GM12878 (cell line): ENCODE measurements at regions not wholly inside any gene's neighbourhood (a gene's known extent, or its start where the extent isn't known, plus 50 kb on each side); places are given as distances from the start of the nearest gene placed in this dataset.

Source experiments
- ATAC-seq: fragments of 200-7000 bp; cut with Tn5 transposase; 3 replicates; pipeline ENCODE4 v1.9.1; 2020; ENCODE audit warnings: mild to moderate bottlenecking, moderate library complexity
- BruUV-seq: library from RNA; stranded (reverse); fragments of 400-500 nt; replicated peaks from 2 replicates; lab custom pipeline; 2021; lab: Mats Ljungman, UMichigan
- CTCF ChIA-PET: fragments of 300-600 bp; sonication (Branson Sonifier 250); formaldehyde crosslinking; extraction: SDS; loops from one replicate; lab custom pipeline; 2021; ENCODE audit warnings: inconsistent platforms; lab: Yijun Ruan, JAX
- POLR2A ChIA-PET: fragments of 350-600 bp; formaldehyde crosslinking; extraction: SDS; loops from one replicate; lab custom pipeline; 2021; ENCODE audit warnings: inconsistent platforms; lab: Charles Lee
- RAD21 ChIA-PET: fragments of 300-600 bp; sonication (Branson Sonifier 250); formaldehyde crosslinking; loops from one replicate; lab custom pipeline; 2023; ENCODE audit warnings: antibody characterized with exemption; ENCODE audit not compliant: unreplicated experiment; lab: Charles Lee
- SMC1A ChIA-PET: fragments of 300-600 bp; sonication (Branson Sonifier 250); formaldehyde crosslinking; loops from one replicate; lab custom pipeline; 2023; ENCODE audit not compliant: unreplicated experiment, uncharacterized antibody; lab: Charles Lee
- DNase-seq: peaks from one replicate; pipeline ENCODE4 v3.0.0-alpha.2; 2011; ENCODE audit warnings: low read depth, low spot score
- FAIRE-seq: peaks from 3 replicates; lab custom pipeline; 2011; peaks lifted over from hg19 to GRCh38; lab: Jason Lieb, UNC
- H2AFZ ChIP-seq: 2 replicates; pipeline ENCODE4 v1.6.0; 2011; ENCODE audit warnings: low read depth, low read length, control low read depth; ENCODE audit not compliant: control insufficient read depth
- H3K27ac ChIP-seq: 2 replicates; pipeline ENCODE4 v1.5.1; 2011; ENCODE audit warnings: control low read depth; ENCODE audit not compliant: control insufficient read depth, insufficient read depth
- H3K27me3 ChIP-seq, 2 experiments: replicated peaks in 1 of 2; 2 replicates each; pipeline versions ENCODE4 v1.6.0 to v1.6.1; 2011; ENCODE audit warnings: low read length in 1 of 2; ENCODE audit not compliant: control insufficient read depth in 2 of 2, insufficient read depth in 2 of 2
- H3K36me3 ChIP-seq, 2 experiments: 2 replicates each; pipeline ENCODE4 v1.5.1; 2011; ENCODE audit warnings: low read length in 1 of 2; ENCODE audit not compliant: control insufficient read depth in 2 of 2, insufficient read depth in 2 of 2
- H3K4me1 ChIP-seq: 2 replicates; pipeline ENCODE4 v1.6.1; 2011; ENCODE audit warnings: mild to moderate bottlenecking, low read length, moderate library complexity, mixed read lengths; ENCODE audit not compliant: control insufficient read depth, insufficient read depth
- H3K4me2 ChIP-seq: 2 replicates; pipeline ENCODE4 v1.6.0; 2011; ENCODE audit warnings: control low read depth; ENCODE audit not compliant: control insufficient read depth, insufficient read depth
- H3K4me3 ChIP-seq: fragments of 200-600 bp; sonication (generic); 2 replicates; pipeline ENCODE4 v1.5.1; 2016
- H3K79me2 ChIP-seq: 2 replicates; pipeline ENCODE4 v1.6.0; 2011; ENCODE audit warnings: low read length; ENCODE audit not compliant: control insufficient read depth, insufficient read depth
- H3K9ac ChIP-seq: 2 replicates; pipeline ENCODE4 v1.8.0; 2011; ENCODE audit warnings: low read length, control low read depth, mixed read lengths; ENCODE audit not compliant: control insufficient read depth, insufficient read depth
- H3K9me3 ChIP-seq: replicated peaks from 3 replicates; pipeline ENCODE4 v1.5.1; 2011; ENCODE audit warnings: mild to moderate bottlenecking, low read length; ENCODE audit not compliant: control insufficient read depth, insufficient read depth
- H4K20me1 ChIP-seq: 2 replicates; pipeline ENCODE4 v1.6.0; 2011; ENCODE audit not compliant: control insufficient read depth, insufficient read depth
- ASH2L ChIP-seq: fragments of 300-600, 200-600 bp; sonication (generic); IDR thresholded peaks from 2 replicates; pipeline ENCODE4 v1.6.1; 2017; ENCODE audit warnings: low read depth, mild to moderate bottlenecking, borderline replicate concordance
- BCL11A ChIP-seq: IDR thresholded peaks from 2 replicates; pipeline ENCODE4 v1.6.1; 2011; ENCODE audit warnings: low read depth, low read length
- CEBPB ChIP-seq, 2 experiments: fragments of 150-350 bp in 1 of 2; IDR thresholded peaks; 2 replicates each; pipeline ENCODE4 v1.6.1; 2012 to 2014; ENCODE audit warnings: low read depth in 2 of 2, low read length in 2 of 2, borderline replicate concordance in 1 of 2, inconsistent platforms in 1 of 2
- E4F1 ChIP-seq: fragments of 450-650 bp; IDR thresholded peaks from 2 replicates; pipeline ENCODE4 v1.6.1; 2018; ENCODE audit warnings: borderline replicate concordance, mild to moderate bottlenecking; ENCODE audit not compliant: partially characterized antibody
- ETV6 ChIP-seq, 2 experiments: fragments of 450-650 bp in 1 of 2; IDR thresholded peaks in 1 of 2; conservative IDR thresholded peaks in 1 of 2; 2 replicates each; pipeline ENCODE4 v1.6.1; 2014; ENCODE audit warnings: antibody characterized with exemption in 1 of 2, borderline replicate concordance in 1 of 2, low read depth in 1 of 2, mild to moderate bottlenecking in 1 of 2, moderate library complexity in 1 of 2
- JUNB ChIP-seq: IDR thresholded peaks from 2 replicates; pipeline ENCODE4 v1.6.1; 2016; ENCODE audit warnings: antibody characterized with exemption, mild to moderate bottlenecking
- NRF1 ChIP-seq: conservative IDR thresholded peaks from 2 replicates; pipeline ENCODE4 v1.6.1; 2011; ENCODE audit warnings: mild to moderate bottlenecking, low read depth, low read length, improper control_type of control experiment
- PKNOX1 ChIP-seq: fragments of 450-650 bp; IDR thresholded peaks from 2 replicates; pipeline ENCODE4 v1.6.1; 2016; ENCODE audit warnings: mild to moderate bottlenecking
- SKIL ChIP-seq: fragments of 450-650 bp; IDR thresholded peaks from 2 replicates; pipeline ENCODE4 v1.6.1; 2017; ENCODE audit warnings: mild to moderate bottlenecking, low read depth, inconsistent platforms; ENCODE audit not compliant: poor library complexity, severe bottlenecking
- ZBED1 ChIP-seq: IDR thresholded peaks from 2 replicates; pipeline ENCODE4 v1.6.1; 2016; ENCODE audit warnings: borderline replicate concordance
- ZBTB11 ChIP-seq: fragments of 450-650 bp; formaldehyde crosslinking; IDR thresholded peaks from 2 replicates; pipeline ENCODE4 v1.5.0; 2022; ENCODE audit warnings: mild to moderate bottlenecking, missing genetic modification characterization
- ZNF207 ChIP-seq: fragments of 450-650 bp; IDR thresholded peaks from 2 replicates; pipeline ENCODE4 v1.6.1; 2014; ENCODE audit warnings: antibody characterized with exemption, mild to moderate bottlenecking, borderline replicate concordance
- ZNF384 ChIP-seq: IDR thresholded peaks from 2 replicates; pipeline ENCODE4 v1.6.1; 2012; ENCODE audit warnings: low read depth, mild to moderate bottlenecking, low read length, improper control_type of control experiment, borderline replicate concordance
- WGBS: methylation state at CpG from one replicate; pipeline ENCODE4 v1.1.6; 2016; ENCODE audit warnings: low lambda C conversion rate; ENCODE audit not compliant: insufficient replicate concordance, insufficient coverage; ENCODE audit errors: missing lambda C conversion rate; 5-methylcytosine and 5-hydroxymethylcytosine counted together
- in situ Hi-C: fragments of 300-500 bp; cut with MboI; formaldehyde crosslinking; loops from 9 replicates; pipeline ENCODE4 v1.14.3; 2018; ENCODE audit warnings: mixed read lengths
- intact Hi-C: fragments of 100-400 bp; cut with micrococcal nuclease; formaldehyde crosslinking; loops from one replicate; pipeline ENCODE4 v1.14.2; 2022; ENCODE audit not compliant: unreplicated experiment
- TF ChIP-seq, protein P1 (sequence below): fragments of 450-650 bp; IDR thresholded peaks from 2 replicates; pipeline ENCODE4 v1.6.1; 2016; ENCODE audit warnings: mild to moderate bottlenecking

DNA sequence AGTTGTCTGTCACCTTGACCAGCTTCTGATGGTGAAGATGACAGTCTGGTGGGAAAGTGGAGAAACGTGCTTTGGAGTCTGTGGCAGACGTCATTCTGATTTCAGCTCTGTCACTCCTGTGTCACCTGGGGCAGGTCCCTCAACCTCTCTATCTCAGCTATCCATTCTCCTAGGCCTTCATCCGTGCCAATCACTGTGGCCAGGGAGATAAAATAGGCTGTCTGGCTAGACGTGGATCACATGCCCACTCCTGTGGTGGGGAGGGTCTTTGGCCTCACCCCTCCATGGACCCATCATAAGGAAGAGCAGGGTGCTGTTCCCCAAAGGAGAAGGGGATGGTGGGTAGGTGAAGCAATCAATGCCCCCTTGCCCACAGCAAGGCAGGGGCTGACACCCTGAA is 140.3 kb downstream of the ACTL8 start:
- no peak for DNase-seq
- no peak overlapping the region for H3K4me2 ChIP-seq
- no peak overlapping the region for H3K4me3 ChIP-seq
- no peaks in the 10 kb centered on the region for H3K4me1 ChIP-seq
- BruUV-seq: no TSS peak
- no peaks in the 10 kb centered on the region for H3K27me3 ChIP-seq
- no peaks in the 10 kb centered on the region for H4K20me1 ChIP-seq
- RAD21 ChIA-PET: no interaction called here
- H3K79me2 ChIP-seq: no peaks in the 10 kb centered on the region
- CTCF ChIA-PET: no interaction called here
- ATAC-seq: no peak
- no peak overlapping the region for H3K27ac ChIP-seq
- SMC1A ChIA-PET: no interaction called here
- H2AFZ ChIP-seq: no peak overlapping the region
- H3K9me3 ChIP-seq: no peaks in the 10 kb centered on the region
- POLR2A ChIA-PET: no interaction called here
- no peak for FAIRE-seq
- no peaks in the 10 kb centered on the region for H3K36me3 ChIP-seq
- intact Hi-C loops (no loop called here), in situ Hi-C loops (no loop called here)
- 0% methylated on average over 4 of the region's 4 CpGs for WGBS
- no peak overlapping the region for H3K9ac ChIP-seq
- TF ChIP-seq CEBPB (IDR thresholded peaks at IDR 0.05; ENCODE audit: borderline replicate concordance in 1 of 2, low read depth in 2 of 2, low read length in 2 of 2) (no peak), ZBTB11 (CRISPR knock-in tag) (no peak), ETV6 (conservative IDR thresholded peaks at IDR 0.05 in 1 of 2, IDR thresholded peaks at IDR 0.05 in 1 of 2; ENCODE audit: borderline replicate concordance in 1 of 2, low read depth in 1 of 2) (no peak), E4F1 (no peak), ASH2L (no peak), NRF1 (no peak), ZNF384 (no peak), BCL11A (no peak), JUNB (no peak), ZBED1 (no peak), ZNF207 (no peak), PKNOX1 (no peak), SKIL (no peak)
- TF ChIP-seq, protein P1, sequence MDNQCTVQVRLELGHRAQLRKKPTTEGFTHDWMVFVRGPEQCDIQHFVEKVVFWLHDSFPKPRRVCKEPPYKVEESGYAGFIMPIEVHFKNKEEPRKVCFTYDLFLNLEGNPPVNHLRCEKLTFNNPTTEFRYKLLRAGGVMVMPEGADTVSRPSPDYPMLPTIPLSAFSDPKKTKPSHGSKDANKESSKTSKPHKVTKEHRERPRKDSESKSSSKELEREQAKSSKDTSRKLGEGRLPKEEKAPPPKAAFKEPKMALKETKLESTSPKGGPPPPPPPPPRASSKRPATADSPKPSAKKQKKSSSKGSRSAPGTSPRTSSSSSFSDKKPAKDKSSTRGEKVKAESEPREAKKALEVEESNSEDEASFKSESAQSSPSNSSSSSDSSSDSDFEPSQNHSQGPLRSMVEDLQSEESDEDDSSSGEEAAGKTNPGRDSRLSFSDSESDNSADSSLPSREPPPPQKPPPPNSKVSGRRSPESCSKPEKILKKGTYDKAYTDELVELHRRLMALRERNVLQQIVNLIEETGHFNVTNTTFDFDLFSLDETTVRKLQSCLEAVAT: no peak
